Upper lobe of right lung (tissue), 1 donor: ENCODE measurements at regions not wholly inside any gene's neighbourhood (a gene's known extent, or its start where the extent isn't known, plus 50 kb on each side); places are given as distances from the start of the nearest gene placed in this dataset.

ENCODE experiments used
- ATAC-seq: fragments of 200-7000 bp; cut with Tn5 transposase; one replicate; pipeline ENCODE4 v1.9.1; 2020; ENCODE audit warnings: mild to moderate bottlenecking, moderate library complexity
- DNase-seq: peaks from one replicate; pipeline ENCODE4 v3.0.0-alpha.2; 2020
- H3K27ac ChIP-seq: fragments of 200-600 bp; one replicate; pipeline ENCODE4 v1.8.0; 2022
- H3K27me3 ChIP-seq: fragments of 200-600 bp; one replicate; pipeline ENCODE4 v1.8.0; 2022; ENCODE audit warnings: mild to moderate bottlenecking
- H3K36me3 ChIP-seq: fragments of 200-600 bp; one replicate; pipeline ENCODE4 v1.8.0; 2022
- H3K4me1 ChIP-seq: fragments of 200-600 bp; one replicate; pipeline ENCODE4 v1.8.0; 2022
- H3K4me3 ChIP-seq: fragments of 200-600 bp; one replicate; pipeline ENCODE4 v1.8.0; 2022; ENCODE audit warnings: mild to moderate bottlenecking
- H3K9me3 ChIP-seq: fragments of 200-600 bp; one replicate; pipeline ENCODE4 v1.8.0; 2022
- intact Hi-C: fragments of 100-400 bp; cut with DNase I; formaldehyde crosslinking; loops from one replicate; pipeline ENCODE4 v1.11.0; 2022
- TF ChIP-seq, protein P1 (sequence below): fragments of 200-600 bp; IDR thresholded peaks from one replicate; pipeline ENCODE4 v1.8.0; 2022; ENCODE audit warnings: antibody characterized with exemption
- donor health status: DM: no; HTN: yes; CAD: no; lungs with severe emphysema.

GRCh38 chr16:54426553-54426849, 139.9 kb upstream of the IRX3 start:
- TF ChIP-seq, protein P1, sequence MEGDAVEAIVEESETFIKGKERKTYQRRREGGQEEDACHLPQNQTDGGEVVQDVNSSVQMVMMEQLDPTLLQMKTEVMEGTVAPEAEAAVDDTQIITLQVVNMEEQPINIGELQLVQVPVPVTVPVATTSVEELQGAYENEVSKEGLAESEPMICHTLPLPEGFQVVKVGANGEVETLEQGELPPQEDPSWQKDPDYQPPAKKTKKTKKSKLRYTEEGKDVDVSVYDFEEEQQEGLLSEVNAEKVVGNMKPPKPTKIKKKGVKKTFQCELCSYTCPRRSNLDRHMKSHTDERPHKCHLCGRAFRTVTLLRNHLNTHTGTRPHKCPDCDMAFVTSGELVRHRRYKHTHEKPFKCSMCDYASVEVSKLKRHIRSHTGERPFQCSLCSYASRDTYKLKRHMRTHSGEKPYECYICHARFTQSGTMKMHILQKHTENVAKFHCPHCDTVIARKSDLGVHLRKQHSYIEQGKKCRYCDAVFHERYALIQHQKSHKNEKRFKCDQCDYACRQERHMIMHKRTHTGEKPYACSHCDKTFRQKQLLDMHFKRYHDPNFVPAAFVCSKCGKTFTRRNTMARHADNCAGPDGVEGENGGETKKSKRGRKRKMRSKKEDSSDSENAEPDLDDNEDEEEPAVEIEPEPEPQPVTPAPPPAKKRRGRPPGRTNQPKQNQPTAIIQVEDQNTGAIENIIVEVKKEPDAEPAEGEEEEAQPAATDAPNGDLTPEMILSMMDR: no peak
- no peak overlapping the region for H3K4me3 ChIP-seq
- intact Hi-C loops: no loop called here
- DNase-seq: no peak
- peaks cover 12% of the 10 kb centered on the region for H3K4me1 ChIP-seq
- peak overlapping the region; percentile 17 for H3K27ac ChIP-seq
- H3K9me3 ChIP-seq: no peaks in the 10 kb centered on the region
- no peak for ATAC-seq
- H3K36me3 ChIP-seq: no peaks in the 10 kb centered on the region
- H3K27me3 ChIP-seq: peaks cover 7% of the 10 kb centered on the region

- Histone ChIP-seq H3K4me1 (peaks cover 12% of the 10 kb centered on the region), H3K27ac (peak overlapping the region; percentile 17), H3K9me3 (no peaks in the 10 kb centered on the region), H3K36me3 (no peaks in the 10 kb centered on the region), H3K4me3 (no peak overlapping the region), H3K27me3 (peaks cover 7% of the 10 kb centered on the region)
- DNase-seq (no peak), ATAC-seq (peak; percentile 60)
- TF ChIP-seq, protein P1: no peak
- intact Hi-C loops: no loop called here
Observed at GRCh38 chr16:54425681-54426552, 139.3 kb upstream of the IRX3 start.

DNA sequence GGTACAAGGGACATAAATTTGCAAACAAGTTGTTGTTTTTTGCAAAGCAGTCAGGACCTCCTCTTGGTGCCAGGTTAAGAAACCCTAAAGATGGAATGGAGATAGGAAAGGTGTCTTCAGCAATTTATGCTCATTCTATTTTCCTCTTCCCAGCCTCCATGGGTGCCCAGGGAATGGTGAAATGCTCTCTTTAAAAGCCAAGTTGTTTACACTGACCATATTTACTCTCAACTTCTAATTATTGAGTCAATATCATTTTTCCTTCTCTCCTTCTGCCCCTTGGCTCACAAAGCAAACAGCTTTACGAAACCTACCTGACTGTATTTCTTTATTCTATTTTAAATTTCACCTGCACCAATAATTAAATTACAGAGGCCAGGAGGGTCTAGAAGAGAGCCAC, 138.5 kb upstream of the IRX3 start:
- intact Hi-C loops: no loop called here
- Histone ChIP-seq H3K4me1 (peaks cover 12% of the 10 kb centered on the region), H3K4me3 (no peak overlapping the region), H3K36me3 (no peaks in the 10 kb centered on the region), H3K9me3 (no peaks in the 10 kb centered on the region), H3K27ac (no peak overlapping the region), H3K27me3 (peaks cover 2% of the 10 kb centered on the region)
- TF ChIP-seq, protein P1: no peak
- peak; percentile 33 for ATAC-seq
- no peak for DNase-seq

GRCh38 chr16:54424043-54424451, 137.5 kb upstream of the IRX3 start:
- Histone ChIP-seq H3K27ac (no peak overlapping the region), H3K9me3 (no peaks in the 10 kb centered on the region), H3K27me3 (no peaks in the 10 kb centered on the region), H3K36me3 (no peaks in the 10 kb centered on the region), H3K4me1 (peaks cover 12% of the 10 kb centered on the region), H3K4me3 (no peak overlapping the region)
- TF ChIP-seq, protein P1: no peak
- no peak for DNase-seq
- intact Hi-C loops: no loop called here
- ATAC-seq: no peak

DNA sequence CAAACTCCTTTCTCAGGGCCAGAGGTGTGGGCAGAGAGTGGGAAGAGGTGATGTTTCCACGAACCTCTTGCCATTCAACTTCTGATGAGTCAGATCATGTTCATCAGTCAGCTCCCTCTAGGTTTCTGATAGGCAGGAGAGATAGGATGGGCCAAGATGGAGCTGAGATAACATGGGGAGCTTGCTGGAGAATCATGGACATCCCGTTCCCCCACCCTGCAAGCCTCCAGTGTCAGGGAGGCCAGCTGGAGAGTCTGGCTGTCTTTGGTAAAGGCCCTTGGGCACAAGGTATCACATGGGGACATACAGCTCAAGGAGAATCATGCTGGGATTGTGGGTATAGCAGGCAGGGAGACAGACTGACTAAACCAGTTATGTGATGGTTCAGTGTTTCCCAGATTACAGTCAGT, 136.0 kb upstream of the IRX3 start:
- intact Hi-C loops: no loop called here

More for the DNA sequence above, 136.0 kb upstream of the IRX3 start:
- no peak for DNase-seq
- H3K27me3 ChIP-seq: no peaks in the 10 kb centered on the region
- no peak overlapping the region for H3K4me3 ChIP-seq
- H3K27ac ChIP-seq: no peak overlapping the region
- H3K9me3 ChIP-seq: no peaks in the 10 kb centered on the region
- H3K36me3 ChIP-seq: no peaks in the 10 kb centered on the region
- ATAC-seq: no peak
- TF ChIP-seq, protein P1: no peak
- peaks cover 16% of the 10 kb centered on the region for H3K4me1 ChIP-seq
